ENCODE measurements at regions not wholly inside any gene's neighbourhood (a gene's known extent, or its start where the extent isn't known, plus 50 kb on each side); places are given as distances from the start of the nearest gene placed in this dataset.

GRCh38 chr3:10555263-10555662 is 49.9 kb upstream of the ATP2B2 start:
- no TSS peak for BruUV-seq (replicated peaks)
- CTCF ChIA-PET, result no interaction called here
- peaks cover 69% of the 10 kb centered on the region for H3K27me3 Mint-ChIP-seq (ENCODE audit: unreplicated experiment)
- intact Hi-C loops (cut with micrococcal nuclease; ENCODE audit: unreplicated experiment), result no loop called here
- DNase-seq, result no peak
- no peak overlapping the region for H3K27ac Mint-ChIP-seq (ENCODE audit: unreplicated experiment)
- TF ChIP-seq CTCF (IDR thresholded peaks at IDR 0.05; ENCODE audit: unreplicated experiment), result no peak
- H3K4me3 Mint-ChIP-seq (ENCODE audit: low read depth, unreplicated experiment), result no peak overlapping the region
- H3K9me3 Mint-ChIP-seq (ENCODE audit: low read depth, unreplicated experiment), result no peaks in the 10 kb centered on the region
- H3K4me1 Mint-ChIP-seq (ENCODE audit: low read depth, unreplicated experiment), result no peaks in the 10 kb centered on the region
- H3K36me3 Mint-ChIP-seq (ENCODE audit: insufficient read depth, unreplicated experiment), result no peaks in the 10 kb centered on the region

DNA sequence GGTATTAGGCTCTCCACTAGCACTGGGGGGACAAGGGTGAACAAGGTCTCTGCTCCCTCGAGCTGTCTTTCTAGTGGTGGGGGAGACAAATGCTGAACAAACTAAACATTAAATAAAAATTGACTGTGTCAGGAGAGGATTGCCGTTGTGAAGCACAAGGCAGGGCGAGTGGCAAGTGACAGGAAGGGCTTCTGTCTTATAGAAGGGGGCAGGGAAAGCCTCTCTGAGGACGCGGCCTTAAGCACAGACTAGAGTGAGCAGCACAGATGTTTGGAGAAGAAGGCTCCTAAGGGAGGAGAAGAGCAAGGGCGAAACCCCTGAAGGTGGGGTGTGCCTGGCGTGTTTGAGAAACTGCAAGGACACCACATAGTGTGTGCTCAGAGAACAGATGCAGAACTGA is 50.9 kb upstream of the ATP2B2 start:
- H3K27me3 Mint-ChIP-seq (ENCODE audit: unreplicated experiment), result peaks cover 72% of the 10 kb centered on the region
- no peaks in the 10 kb centered on the region for H3K4me1 Mint-ChIP-seq (ENCODE audit: low read depth, unreplicated experiment)
- intact Hi-C loops (cut with micrococcal nuclease; ENCODE audit: unreplicated experiment), result no loop called here
- no peak overlapping the region for H3K4me3 Mint-ChIP-seq (ENCODE audit: low read depth, unreplicated experiment)
- no peak for DNase-seq
- TF ChIP-seq CTCF (IDR thresholded peaks at IDR 0.05; ENCODE audit: unreplicated experiment), result no peak
- CTCF ChIA-PET, result no interaction called here
- no peaks in the 10 kb centered on the region for H3K36me3 Mint-ChIP-seq (ENCODE audit: insufficient read depth, unreplicated experiment)
- no peak overlapping the region for H3K27ac Mint-ChIP-seq (ENCODE audit: unreplicated experiment)
- no TSS peak for BruUV-seq (replicated peaks)
- H3K9me3 Mint-ChIP-seq (ENCODE audit: low read depth, unreplicated experiment), result no peaks in the 10 kb centered on the region

GRCh38 chr3:10557250-10557649 is 51.9 kb upstream of the ATP2B2 start:
- no peak for TF ChIP-seq CTCF (IDR thresholded peaks at IDR 0.05; ENCODE audit: unreplicated experiment)
- Mint-ChIP-seq H3K27me3 (ENCODE audit: unreplicated experiment) (peaks cover 82% of the 10 kb centered on the region), H3K4me3 (ENCODE audit: low read depth, unreplicated experiment) (no peak overlapping the region), H3K9me3 (ENCODE audit: low read depth, unreplicated experiment) (no peaks in the 10 kb centered on the region), H3K36me3 (ENCODE audit: insufficient read depth, unreplicated experiment) (no peaks in the 10 kb centered on the region), H3K4me1 (ENCODE audit: low read depth, unreplicated experiment) (no peaks in the 10 kb centered on the region), H3K27ac (ENCODE audit: unreplicated experiment) (no peak overlapping the region)
- DNase-seq, result no peak
- BruUV-seq (replicated peaks), result no TSS peak
- intact Hi-C loops (cut with micrococcal nuclease; ENCODE audit: unreplicated experiment), result no loop called here
- CTCF ChIA-PET, result interaction anchor here (0.6 kb wide), 1 partner anchor 778 kb away, joined by 8 read pairs; no protein-coding TSS in a partner anchor

DNA sequence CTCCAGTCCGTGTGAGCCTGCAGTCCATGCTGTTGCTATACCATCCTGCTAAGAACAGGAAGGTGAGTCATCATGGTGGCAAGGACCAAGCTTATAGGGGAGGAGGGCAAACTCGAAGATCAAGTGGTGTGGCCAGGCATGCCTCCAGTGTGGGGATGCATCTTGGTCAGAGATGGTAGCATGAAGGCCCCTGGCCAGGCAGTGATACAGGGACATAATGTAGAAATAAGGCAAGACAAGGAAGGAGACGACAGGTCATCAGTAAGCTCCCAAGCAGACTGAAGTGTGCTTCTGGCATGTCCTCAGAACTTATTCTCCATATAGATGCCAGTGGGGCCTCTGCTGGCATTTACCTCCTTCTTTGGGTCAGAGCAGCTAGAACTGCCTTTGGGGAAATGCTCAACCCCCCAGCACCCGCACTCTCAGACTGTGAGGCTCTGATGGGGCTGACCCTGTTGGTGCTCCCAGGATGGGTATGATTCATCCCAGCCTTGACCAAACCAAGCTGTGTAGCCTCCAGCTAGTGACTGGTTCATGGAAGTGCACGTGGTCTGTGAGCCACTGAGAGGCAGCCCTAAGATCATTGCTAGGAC is 52.5 kb upstream of the ATP2B2 start:
- Mint-ChIP-seq H3K4me3 (ENCODE audit: low read depth, unreplicated experiment) (no peak overlapping the region), H3K9me3 (ENCODE audit: low read depth, unreplicated experiment) (no peaks in the 10 kb centered on the region), H3K4me1 (ENCODE audit: low read depth, unreplicated experiment) (no peaks in the 10 kb centered on the region), H3K27me3 (ENCODE audit: unreplicated experiment) (peaks cover 88% of the 10 kb centered on the region), H3K36me3 (ENCODE audit: insufficient read depth, unreplicated experiment) (no peaks in the 10 kb centered on the region), H3K27ac (ENCODE audit: unreplicated experiment) (no peak overlapping the region)
- no peak for TF ChIP-seq CTCF (IDR thresholded peaks at IDR 0.05; ENCODE audit: unreplicated experiment)
- no peak for DNase-seq
- intact Hi-C loops (cut with micrococcal nuclease; ENCODE audit: unreplicated experiment), result no loop called here
- CTCF ChIA-PET, result interaction anchor here (0.6 kb wide), 1 partner anchor 777 kb away, joined by 8 read pairs; no protein-coding TSS in a partner anchor
- BruUV-seq (replicated peaks), result no TSS peak
